Liver (tissue), 8 donors: ENCODE measurements at regions not wholly inside any gene's neighbourhood (a gene's known extent, or its start where the extent isn't known, plus 50 kb on each side); places are given as distances from the start of the nearest gene placed in this dataset.

Experiments
- DNase-seq: peaks from one replicate; pipeline ENCODE4 v3.0.0-alpha.2; 2017; ENCODE audit warnings: low spot score
- H3K27ac ChIP-seq, 2 donors: one replicate each; pipeline ENCODE4 v1.7.0; 2013; ENCODE audit warnings: inconsistent platforms in 2 of 2, low read length in 2 of 2, control low read depth in 1 of 2, low read depth in 1 of 2, mild to moderate bottlenecking in 1 of 2
- H3K27me3 ChIP-seq, 4 donors: one replicate each; pipeline versions ENCODE4 v1.6.1 to v1.7.0; 2013; ENCODE audit warnings: low read length in 3 of 4, inconsistent platforms in 1 of 4, mild to moderate bottlenecking in 1 of 4, moderate library complexity in 1 of 4; ENCODE audit not compliant: control insufficient read depth in 4 of 4, insufficient read depth in 4 of 4
- H3K36me3 ChIP-seq, 4 donors: one replicate each; pipeline versions ENCODE4 v1.6.1 to v1.7.0; 2013; ENCODE audit warnings: low read length in 3 of 4, mild to moderate bottlenecking in 3 of 4, low read depth in 1 of 4, moderate library complexity in 1 of 4; ENCODE audit not compliant: control insufficient read depth in 4 of 4, insufficient read depth in 3 of 4
- H3K4me1 ChIP-seq, 4 donors: one replicate each; pipeline versions ENCODE4 v1.6.1 to v1.7.0; 2013; ENCODE audit warnings: low read length in 3 of 4, mild to moderate bottlenecking in 3 of 4, moderate library complexity in 1 of 4; ENCODE audit not compliant: control insufficient read depth in 4 of 4, insufficient read depth in 4 of 4
- H3K4me3 ChIP-seq, 3 donors: one replicate each; pipeline versions ENCODE4 v1.6.1 to v1.7.0; 2013; ENCODE audit warnings: low read length in 3 of 3, control low read depth in 1 of 3, low read depth in 1 of 3, mild to moderate bottlenecking in 1 of 3
- H3K9ac ChIP-seq, 2 donors: one replicate each; pipeline ENCODE4 v1.7.0; 2013; ENCODE audit warnings: low read length in 2 of 2, mild to moderate bottlenecking in 2 of 2, moderate library complexity in 2 of 2, control low read depth in 1 of 2, low read depth in 1 of 2
- H3K9me3 ChIP-seq, 4 donors: one replicate each; pipeline versions ENCODE4 v1.6.1 to v1.7.0; 2013; ENCODE audit warnings: low read length in 3 of 4; ENCODE audit not compliant: control insufficient read depth in 4 of 4
- FOXA1 ChIP-seq: IDR thresholded peaks from 2 replicates; pipeline ENCODE4 v1.6.1; 2016; ENCODE audit warnings: antibody characterized with exemption
- FOXA2 ChIP-seq: IDR thresholded peaks from 2 replicates; pipeline ENCODE4 v1.6.1; 2016; ENCODE audit warnings: antibody characterized with exemption
- GABPA ChIP-seq, 2 donors: IDR thresholded peaks in 1 of 2; conservative IDR thresholded peaks in 1 of 2; 2 replicates each; pipeline ENCODE4 v1.6.1; 2016; ENCODE audit warnings: antibody characterized with exemption in 2 of 2, mild to moderate bottlenecking in 1 of 2, moderate library complexity in 1 of 2
- JUND ChIP-seq, 2 donors: IDR thresholded peaks; 2 replicates each; pipeline ENCODE4 v1.6.1; 2016; ENCODE audit warnings: antibody characterized with exemption in 2 of 2
- NR2F2 ChIP-seq: IDR thresholded peaks from 2 replicates; pipeline ENCODE4 v1.6.1; 2016; ENCODE audit warnings: antibody characterized with exemption
- RAD21 ChIP-seq, 2 donors: IDR thresholded peaks; 2 replicates each; pipeline ENCODE4 v1.6.1; 2016; ENCODE audit warnings: antibody characterized with exemption in 2 of 2, mild to moderate bottlenecking in 2 of 2
- RXRA ChIP-seq, 2 donors: IDR thresholded peaks; 2 replicates each; pipeline ENCODE4 v1.6.1; 2017 to 2018; ENCODE audit warnings: antibody characterized with exemption in 2 of 2, mild to moderate bottlenecking in 1 of 2
- SP1 ChIP-seq: IDR thresholded peaks from 2 replicates; pipeline ENCODE4 v1.6.1; 2018; ENCODE audit warnings: antibody characterized with exemption, mild to moderate bottlenecking
- TAF1 ChIP-seq: conservative IDR thresholded peaks from 2 replicates; pipeline ENCODE4 v1.6.1; 2016; ENCODE audit warnings: antibody characterized with exemption, mild to moderate bottlenecking
- WGBS: extraction: QIAGEN DNeasy Blood & Tissue Kit; methylation state at CpG from one replicate; pipeline ENCODE4 v1.1.7; 2013; 5-methylcytosine and 5-hydroxymethylcytosine counted together
- TF ChIP-seq, protein P1 (sequence below): IDR thresholded peaks from 2 replicates; pipeline ENCODE4 v1.6.1; 2016; ENCODE audit warnings: antibody characterized with exemption
- TF ChIP-seq, protein P2 (sequence below): IDR thresholded peaks from 2 replicates; pipeline ENCODE4 v1.6.1; 2016; ENCODE audit warnings: antibody characterized with exemption
- TF ChIP-seq, protein P3 (sequence below): fragments of 150-350 bp; IDR thresholded peaks from 2 replicates; pipeline ENCODE4 v1.5.1; 2017; ENCODE audit warnings: improper control_type of control experiment, low read depth, low read length; ENCODE audit not compliant: missing input control
- TF ChIP-seq, protein P4 (sequence below): IDR thresholded peaks from 2 replicates; pipeline ENCODE4 v1.6.1; 2016; ENCODE audit warnings: antibody characterized with exemption
- donor health status: healthy.
- donor health status: healthy.
- donor health status: healthy.
- donor health status: healthy.
- donor health status: healthy.

DNA sequence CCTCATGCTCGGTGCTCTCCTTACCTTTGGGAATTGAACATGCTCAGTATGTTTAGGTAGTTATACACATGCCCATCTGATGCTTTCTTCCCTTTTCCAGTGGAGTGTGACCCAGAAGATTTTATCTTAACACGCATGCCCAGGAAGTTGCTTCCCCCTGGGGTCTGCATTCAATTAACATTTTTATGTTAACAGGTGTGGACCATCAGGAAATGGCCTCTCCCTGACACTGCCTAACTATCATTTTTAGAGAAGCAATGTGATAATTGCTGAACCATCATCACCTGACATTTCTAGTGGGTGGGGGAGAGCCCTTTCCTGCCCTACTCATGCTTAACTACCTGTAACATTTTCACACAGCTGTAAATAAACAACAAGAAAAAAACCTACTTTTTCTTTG, 55.1 kb upstream of the TGFBR2 start:
- Histone ChIP-seq H3K9me3 (no peaks in the 10 kb centered on the region), H3K36me3 (no peaks in the 10 kb centered on the region), H3K27ac (no peak overlapping the region), H3K4me3 (no peak overlapping the region), H3K9ac (no peak overlapping the region), H3K4me1 (peaks cover 0 to 2% (median 0%) of the 10 kb centered on the region in 4 donors), H3K27me3 (no peaks in the 10 kb centered on the region)
- TF ChIP-seq FOXA2 (no peak), SP1 (no peak), RXRA (IDR thresholded peaks at IDR 0.05) (no peak)
- TF ChIP-seq, protein P1, sequence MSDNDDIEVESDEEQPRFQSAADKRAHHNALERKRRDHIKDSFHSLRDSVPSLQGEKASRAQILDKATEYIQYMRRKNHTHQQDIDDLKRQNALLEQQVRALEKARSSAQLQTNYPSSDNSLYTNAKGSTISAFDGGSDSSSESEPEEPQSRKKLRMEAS = no peak
- WGBS = 91% methylated on average over 2 of the region's 2 CpGs
- no peak for DNase-seq

DNA sequence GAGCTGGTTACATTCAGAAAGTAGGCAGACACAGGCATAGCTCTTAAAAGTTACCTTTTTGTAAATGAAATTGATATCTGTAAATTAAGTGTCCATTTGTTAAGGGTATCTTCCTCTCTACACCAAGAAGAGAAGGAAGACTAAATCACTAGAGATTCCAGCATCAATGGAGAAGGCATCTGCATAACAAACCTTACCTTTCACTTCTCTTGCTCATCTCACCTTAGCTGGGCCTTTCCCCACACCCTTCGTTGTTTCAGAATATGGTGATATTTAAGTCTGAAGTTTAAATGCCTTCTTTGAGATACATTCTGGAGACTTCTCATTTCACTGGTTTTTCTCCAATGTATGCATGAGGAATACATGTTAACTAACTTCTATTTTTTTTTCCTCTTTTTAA, 54.5 kb upstream of the TGFBR2 start:
- Histone ChIP-seq H3K27me3 (no peaks in the 10 kb centered on the region), H3K36me3 (no peaks in the 10 kb centered on the region), H3K4me3 (no peak overlapping the region), H3K27ac (no peak overlapping the region), H3K9me3 (no peaks in the 10 kb centered on the region), H3K9ac (no peak overlapping the region), H3K4me1 (peaks cover 0 to 2% (median 0%) of the 10 kb centered on the region in 4 donors)
- 95% methylated on average over 1 of the region's 1 CpG for WGBS
- TF ChIP-seq, protein P2, sequence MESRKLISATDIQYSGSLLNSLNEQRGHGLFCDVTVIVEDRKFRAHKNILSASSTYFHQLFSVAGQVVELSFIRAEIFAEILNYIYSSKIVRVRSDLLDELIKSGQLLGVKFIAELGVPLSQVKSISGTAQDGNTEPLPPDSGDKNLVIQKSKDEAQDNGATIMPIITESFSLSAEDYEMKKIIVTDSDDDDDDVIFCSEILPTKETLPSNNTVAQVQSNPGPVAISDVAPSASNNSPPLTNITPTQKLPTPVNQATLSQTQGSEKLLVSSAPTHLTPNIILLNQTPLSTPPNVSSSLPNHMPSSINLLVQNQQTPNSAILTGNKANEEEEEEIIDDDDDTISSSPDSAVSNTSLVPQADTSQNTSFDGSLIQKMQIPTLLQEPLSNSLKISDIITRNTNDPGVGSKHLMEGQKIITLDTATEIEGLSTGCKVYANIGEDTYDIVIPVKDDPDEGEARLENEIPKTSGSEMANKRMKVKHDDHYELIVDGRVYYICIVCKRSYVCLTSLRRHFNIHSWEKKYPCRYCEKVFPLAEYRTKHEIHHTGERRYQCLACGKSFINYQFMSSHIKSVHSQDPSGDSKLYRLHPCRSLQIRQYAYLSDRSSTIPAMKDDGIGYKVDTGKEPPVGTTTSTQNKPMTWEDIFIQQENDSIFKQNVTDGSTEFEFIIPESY = no peak
- TF ChIP-seq, protein P3, sequence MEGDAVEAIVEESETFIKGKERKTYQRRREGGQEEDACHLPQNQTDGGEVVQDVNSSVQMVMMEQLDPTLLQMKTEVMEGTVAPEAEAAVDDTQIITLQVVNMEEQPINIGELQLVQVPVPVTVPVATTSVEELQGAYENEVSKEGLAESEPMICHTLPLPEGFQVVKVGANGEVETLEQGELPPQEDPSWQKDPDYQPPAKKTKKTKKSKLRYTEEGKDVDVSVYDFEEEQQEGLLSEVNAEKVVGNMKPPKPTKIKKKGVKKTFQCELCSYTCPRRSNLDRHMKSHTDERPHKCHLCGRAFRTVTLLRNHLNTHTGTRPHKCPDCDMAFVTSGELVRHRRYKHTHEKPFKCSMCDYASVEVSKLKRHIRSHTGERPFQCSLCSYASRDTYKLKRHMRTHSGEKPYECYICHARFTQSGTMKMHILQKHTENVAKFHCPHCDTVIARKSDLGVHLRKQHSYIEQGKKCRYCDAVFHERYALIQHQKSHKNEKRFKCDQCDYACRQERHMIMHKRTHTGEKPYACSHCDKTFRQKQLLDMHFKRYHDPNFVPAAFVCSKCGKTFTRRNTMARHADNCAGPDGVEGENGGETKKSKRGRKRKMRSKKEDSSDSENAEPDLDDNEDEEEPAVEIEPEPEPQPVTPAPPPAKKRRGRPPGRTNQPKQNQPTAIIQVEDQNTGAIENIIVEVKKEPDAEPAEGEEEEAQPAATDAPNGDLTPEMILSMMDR = no peak
- TF ChIP-seq GABPA (IDR thresholded peaks at IDR 0.05 in 1 of 2, conservative IDR thresholded peaks at IDR 0.05 in 1 of 2) (no peak), RXRA (IDR thresholded peaks at IDR 0.05) (no peak), TAF1 (no peak), SP1 (no peak), RAD21 (IDR thresholded peaks at IDR 0.05) (no peak), JUND (IDR thresholded peaks at IDR 0.05) (no peak)
- TF ChIP-seq, protein P4, sequence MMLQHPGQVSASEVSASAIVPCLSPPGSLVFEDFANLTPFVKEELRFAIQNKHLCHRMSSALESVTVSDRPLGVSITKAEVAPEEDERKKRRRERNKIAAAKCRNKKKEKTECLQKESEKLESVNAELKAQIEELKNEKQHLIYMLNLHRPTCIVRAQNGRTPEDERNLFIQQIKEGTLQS = no peak
- no peak for DNase-seq

DNA sequence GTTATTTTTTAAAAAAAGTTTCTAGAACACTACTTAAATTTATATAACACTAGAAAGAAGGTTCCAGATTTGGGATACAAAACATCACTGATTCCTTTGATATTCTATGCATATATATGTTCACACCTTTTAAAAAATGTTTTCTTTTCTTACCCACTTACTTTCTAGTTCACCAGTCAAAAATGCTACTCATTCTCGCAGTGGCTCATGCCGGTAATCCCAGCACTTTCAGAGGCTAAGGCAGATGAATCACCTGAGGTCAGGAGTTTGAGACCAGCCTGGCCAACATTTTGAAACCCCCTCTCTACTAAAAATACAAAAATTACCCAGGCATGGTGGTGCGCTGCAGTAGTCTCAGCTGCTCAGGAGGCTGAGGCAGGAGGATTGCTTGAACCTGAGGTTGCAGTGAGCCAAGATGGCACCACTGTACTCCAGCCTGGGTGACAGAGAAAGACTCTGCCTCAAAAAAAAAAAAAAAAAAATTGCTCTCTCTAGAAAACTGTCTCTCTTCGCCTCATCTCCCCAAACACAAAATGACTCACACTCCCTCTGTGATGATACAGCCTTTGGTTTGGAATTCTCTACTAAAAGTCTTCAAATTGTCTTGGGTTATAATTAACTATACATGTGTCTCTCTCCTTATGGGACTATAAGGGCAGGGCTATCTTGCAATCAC, 52.6 kb upstream of the TGFBR2 start:
- peaks cover 0 to 2% (median 0%) of the 10 kb centered on the region in 4 donors for H3K4me1 ChIP-seq
- H3K4me3 ChIP-seq = no peak overlapping the region
- no peaks in the 10 kb centered on the region for H3K27me3 ChIP-seq
- H3K9me3 ChIP-seq = no peaks in the 10 kb centered on the region
- no peak for DNase-seq
- no peak overlapping the region for H3K9ac ChIP-seq
- 97% methylated on average over 4 of the region's 4 CpGs for WGBS
- TF ChIP-seq, protein P4 = no peak
- TF ChIP-seq FOXA1 (no peak), RAD21 (IDR thresholded peaks at IDR 0.05) (no peak), NR2F2 (no peak), TAF1 (no peak), GABPA (IDR thresholded peaks at IDR 0.05 in 1 of 2, conservative IDR thresholded peaks at IDR 0.05 in 1 of 2) (no peak)
- TF ChIP-seq, protein P3 = no peak
- TF ChIP-seq, protein P1 = no peak
- H3K36me3 ChIP-seq = no peaks in the 10 kb centered on the region
- H3K27ac ChIP-seq = no peak overlapping the region
